GM12892 (cell line): ENCODE measurements at regions not wholly inside any gene's neighbourhood (a gene's known extent, or its start where the extent isn't known, plus 50 kb on each side); places are given as distances from the start of the nearest gene placed in this dataset.
"Not testable (repeated sequence)": the region's sequence is repeated elsewhere in the genome, so short reads cannot be mapped to it uniquely, and the experiment has no call there.

ENCODE experiments used
- DNase-seq: peaks from one replicate; pipeline ENCODE4 v3.0.0; 2011; ENCODE audit not compliant: insufficient read length
- FAIRE-seq: peaks from 2 replicates; lab custom pipeline; 2011; peaks lifted over from hg19 to GRCh38; lab: Jason Lieb, UNC
- POLR2A ChIP-seq: IDR thresholded peaks from 2 replicates; pipeline ENCODE4 v1.6.1; 2011; ENCODE audit warnings: low read depth, low read length, control low read depth
- POLR2AphosphoS5 ChIP-seq: IDR thresholded peaks from 2 replicates; pipeline ENCODE4 v1.6.1; 2011; ENCODE audit warnings: low read depth, low read length, control low read depth
- TAF1 ChIP-seq: IDR thresholded peaks from 2 replicates; pipeline ENCODE4 v1.6.1; 2011; ENCODE audit warnings: low read depth, mild to moderate bottlenecking, control low read depth, low read length, borderline replicate concordance

GRCh38 chr4:137794764-137795254, 262.5 kb upstream of the PCDH18 start:
- DNase-seq = no peak
- FAIRE-seq = no peak
- no peak for TF ChIP-seq TAF1
- no peak for TF ChIP-seq POLR2AphosphoS5
- no peak for TF ChIP-seq POLR2A

DNA sequence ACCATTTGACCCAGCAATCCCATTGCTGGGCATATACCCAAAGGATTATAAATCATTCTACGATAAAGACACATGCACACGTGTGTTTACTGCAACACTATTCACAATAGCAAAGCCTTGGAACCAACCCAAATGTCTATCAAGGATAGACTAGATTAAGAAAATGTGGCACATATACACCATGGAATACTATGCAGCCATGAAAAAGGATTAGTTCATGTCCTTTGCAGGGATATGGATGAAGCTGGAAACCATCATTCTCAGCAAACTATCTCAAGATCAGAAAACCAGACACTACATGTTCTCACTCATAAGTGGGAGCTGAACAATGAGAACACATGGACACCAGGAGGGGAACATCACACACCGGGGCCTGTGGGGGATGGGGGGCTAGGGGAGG, 257.0 kb upstream of the PCDH18 start:
- FAIRE-seq, DNase-seq: not testable (repeated sequence)

- not testable (repeated sequence) for FAIRE-seq, DNase-seq
Measured at GRCh38 chr4:137783923-137784322, 251.6 kb upstream of the PCDH18 start.

DNA sequence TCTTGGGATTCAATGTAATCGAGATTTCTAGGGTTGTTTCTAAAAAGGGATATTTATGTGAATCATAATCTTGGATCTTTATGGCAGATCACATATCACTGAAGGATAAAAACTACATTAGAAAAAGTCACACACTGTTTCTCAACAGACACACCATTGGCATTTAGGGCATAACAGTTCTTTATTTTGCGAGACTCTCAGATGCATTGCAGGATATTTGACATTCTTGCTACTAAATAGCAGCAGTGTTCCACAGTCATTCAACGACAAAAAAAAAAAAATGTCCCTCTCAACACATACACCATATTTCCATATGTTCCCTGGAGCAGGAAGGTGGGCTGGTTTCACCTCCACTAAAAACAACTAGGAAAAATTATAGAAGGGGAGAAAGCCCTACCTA, 243.4 kb upstream of the PCDH18 start:
- TF ChIP-seq TAF1 (no peak), POLR2AphosphoS5 (no peak), POLR2A (no peak)
- FAIRE-seq = no peak
- DNase-seq = no peak

DNA sequence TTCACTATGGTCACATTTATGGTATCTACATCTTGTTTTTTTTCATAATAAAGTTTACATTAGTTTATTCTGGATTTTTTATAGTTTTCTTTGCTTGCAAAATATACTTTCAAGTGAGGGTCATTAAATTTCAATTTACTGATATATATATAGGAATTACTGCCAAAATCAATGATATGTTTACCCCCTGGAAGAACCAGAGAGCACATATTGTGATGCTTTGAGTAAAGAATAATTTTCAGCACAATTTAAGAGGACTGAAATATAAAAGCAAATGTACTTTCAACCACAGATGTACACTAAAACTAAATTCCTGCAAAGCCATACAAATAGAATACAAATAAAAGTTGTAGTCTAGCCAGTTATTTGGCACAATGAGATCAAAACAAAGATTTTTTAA, 242.2 kb upstream of the PCDH18 start:
- DNase-seq (no peak), FAIRE-seq (no peak)
- TF ChIP-seq POLR2A (no peak), TAF1 (no peak), POLR2AphosphoS5 (no peak)

DNA sequence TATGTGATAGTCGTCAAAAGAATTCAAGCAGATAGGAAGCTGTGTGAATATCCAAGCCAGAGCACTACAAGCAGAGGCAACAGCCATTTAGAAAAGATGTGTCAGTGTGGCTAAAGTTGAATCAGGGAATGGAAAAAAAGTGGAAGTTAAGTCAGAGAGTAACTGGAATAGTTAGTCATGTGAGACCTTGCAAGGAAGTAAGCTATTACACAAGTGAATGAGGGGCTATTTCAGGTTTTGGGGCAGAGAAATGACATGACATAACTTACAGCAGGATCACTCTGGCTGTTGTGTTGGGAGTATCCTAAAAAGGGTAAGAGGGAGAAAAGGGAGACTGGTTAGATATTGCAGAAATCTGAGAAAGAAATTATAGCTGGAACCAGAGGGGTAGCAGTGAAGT, 236.6 kb upstream of the PCDH18 start:
- TF ChIP-seq POLR2AphosphoS5 = no peak
- no peak for TF ChIP-seq POLR2A
- no peak for TF ChIP-seq TAF1
- FAIRE-seq (no peak), DNase-seq (no peak)

DNA sequence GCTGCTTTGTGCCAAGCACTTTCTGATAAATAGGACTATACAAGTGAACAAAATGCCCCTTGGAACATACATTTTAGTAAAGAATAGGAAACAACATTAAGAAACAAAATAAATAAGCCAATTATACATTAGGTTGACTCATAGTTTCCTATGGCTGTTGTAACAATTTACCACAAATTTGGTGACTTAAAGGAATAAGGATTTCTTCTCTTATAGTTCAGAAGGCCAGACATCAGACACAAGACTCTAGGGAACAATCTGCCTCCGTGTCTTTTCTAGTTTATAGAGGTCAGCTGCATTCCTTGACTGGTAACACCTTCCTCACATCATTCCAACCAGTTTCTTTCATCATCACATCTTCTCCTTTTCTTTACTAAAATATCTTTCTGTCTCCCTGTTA, 235.9 kb upstream of the PCDH18 start:
- no peak for FAIRE-seq
- TF ChIP-seq TAF1 (no peak), POLR2AphosphoS5 (no peak), POLR2A (no peak)
- no peak for DNase-seq

GRCh38 chr4:137762591-137762990, 230.3 kb upstream of the PCDH18 start:
- no peak for FAIRE-seq
- TF ChIP-seq POLR2AphosphoS5 (no peak), POLR2A (no peak), TAF1 (no peak)
- no peak for DNase-seq

- DNase-seq = no peak
- TF ChIP-seq POLR2A (no peak), TAF1 (no peak), POLR2AphosphoS5 (no peak)
- FAIRE-seq = no peak
Measured at GRCh38 chr4:137754652-137755471, 222.6 kb upstream of the PCDH18 start.

DNA sequence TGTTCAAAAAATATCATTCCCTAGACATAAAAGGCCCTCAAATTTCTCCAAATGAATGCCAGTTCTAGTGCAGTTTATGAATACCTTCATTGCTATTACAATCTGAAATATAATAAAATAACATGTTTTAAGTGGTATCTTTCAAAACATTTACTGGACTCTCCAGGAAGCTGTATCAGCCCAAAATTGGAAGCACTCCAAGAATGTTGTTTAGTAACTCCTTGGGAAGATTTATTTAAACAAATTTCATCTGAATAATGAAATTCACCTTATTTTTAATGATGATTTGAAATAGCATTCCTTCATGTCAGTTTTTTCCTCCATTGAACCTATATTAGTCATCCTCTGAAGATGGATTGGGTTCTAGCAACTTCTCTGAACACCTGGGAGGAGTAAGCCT, 217.2 kb upstream of the PCDH18 start:
- TF ChIP-seq TAF1 (no peak), POLR2A (no peak), POLR2AphosphoS5 (no peak)
- no peak for FAIRE-seq
- DNase-seq = no peak

GRCh38 chr4:137748616-137749015, 216.3 kb upstream of the PCDH18 start:
- no peak for FAIRE-seq
- TF ChIP-seq POLR2AphosphoS5 = no peak
- TF ChIP-seq POLR2A = no peak
- no peak for DNase-seq

GRCh38 chr4:137740141-137740540, 207.8 kb upstream of the PCDH18 start:
- FAIRE-seq (no peak), DNase-seq (no peak)
- TF ChIP-seq POLR2AphosphoS5 = no peak
- no peak for TF ChIP-seq POLR2A
- TF ChIP-seq TAF1 = no peak
